ENCODE measurements at regions not wholly inside any gene's neighbourhood (a gene's known extent, or its start where the extent isn't known, plus 50 kb on each side); places are given as distances from the start of the nearest gene placed in this dataset.

GRCh38 chr12:126830778-126831680 lies 1435.9 kb upstream of the TMEM132C start:
- no peak for DNase-seq (ENCODE audit: low read depth, low spot score)
- CTCF ChIA-PET, result no interaction called here
- no peak overlapping the region for H3K4me3 ChIP-seq (ENCODE audit: low read depth, low read length)
- POLR2A ChIA-PET, result no interaction called here
- no peak for TF ChIP-seq CTCF (IDR thresholded peaks at IDR 0.05; ENCODE audit: insufficient read depth, low read length, missing control alignments)

- TF ChIP-seq CTCF (IDR thresholded peaks at IDR 0.05; ENCODE audit: insufficient read depth, low read length, missing control alignments), result no peak
- CTCF ChIA-PET, result no interaction called here
- POLR2A ChIA-PET, result no interaction called here
- DNase-seq (ENCODE audit: low read depth, low spot score), result no peak
- no peak overlapping the region for H3K4me3 ChIP-seq (ENCODE audit: low read depth, low read length)
Measured at GRCh38 chr12:126837697-126838096, 1429.3 kb upstream of the TMEM132C start.

DNA sequence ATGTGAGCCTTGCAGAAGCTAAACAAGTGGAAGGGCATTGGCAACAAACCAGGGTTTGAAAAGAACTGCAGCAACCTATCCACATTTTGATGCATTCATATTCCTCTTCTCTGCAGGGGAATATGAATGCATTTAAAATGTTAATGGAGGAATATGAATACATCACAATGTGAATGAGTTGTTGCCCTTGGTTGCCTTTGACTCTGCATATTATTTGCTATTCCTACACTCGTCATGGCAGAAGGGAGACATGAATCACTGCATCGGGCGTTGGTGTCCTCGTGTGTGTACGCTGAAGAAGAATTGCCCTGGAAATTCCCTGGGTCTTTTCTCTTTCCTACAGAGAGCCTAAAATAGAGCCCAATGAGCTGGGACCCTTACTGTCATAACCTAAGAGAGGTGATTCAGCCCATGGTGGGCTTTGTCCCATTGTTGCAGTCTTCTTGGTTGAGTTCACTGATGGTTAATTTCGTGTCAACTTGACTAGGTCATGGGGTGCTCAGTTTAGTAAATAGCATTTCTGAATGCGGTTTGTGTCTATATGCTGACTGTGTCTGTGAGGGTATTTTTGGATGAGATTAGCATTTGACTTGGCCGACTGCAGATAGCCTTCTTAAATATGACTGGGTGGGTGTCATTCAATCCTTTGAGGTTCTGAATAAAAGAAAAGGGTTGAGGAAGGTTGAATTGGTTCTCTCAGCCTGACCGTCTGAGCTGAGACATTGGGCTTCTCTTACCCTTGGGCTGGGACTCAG lies 1422.9 kb upstream of the TMEM132C start:
- TF ChIP-seq CTCF (IDR thresholded peaks at IDR 0.05; ENCODE audit: insufficient read depth, low read length, missing control alignments), result no peak
- CTCF ChIA-PET, result no interaction called here

DNA sequence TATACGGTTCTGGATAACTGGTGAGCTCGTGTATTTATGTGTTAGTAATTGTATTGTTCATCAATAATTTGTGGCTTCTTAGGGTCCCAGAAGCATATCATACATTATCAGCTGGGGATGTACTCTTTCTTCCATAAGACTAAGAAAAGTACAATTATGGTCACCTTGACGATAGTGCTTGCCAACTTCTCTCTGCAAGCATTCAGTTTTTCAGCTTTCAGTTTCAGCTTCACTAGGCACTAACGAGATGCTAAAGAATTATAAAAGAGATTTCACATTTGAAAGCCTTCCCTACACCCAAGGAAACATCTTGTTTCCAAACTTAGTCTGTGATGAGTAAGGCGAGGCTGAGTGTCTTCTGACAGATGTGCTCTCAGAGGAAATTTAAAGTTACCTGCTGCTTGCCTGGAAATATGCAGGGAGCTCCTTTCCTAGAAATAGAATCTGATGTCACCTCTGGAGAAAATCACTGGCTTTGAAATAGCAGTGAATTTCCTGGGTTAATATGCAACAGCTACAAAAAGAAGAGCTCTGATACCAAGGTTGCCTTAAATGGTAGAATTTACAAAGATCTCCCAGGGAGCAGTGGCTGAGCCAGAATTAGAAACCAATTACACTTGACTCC lies 1419.9 kb upstream of the TMEM132C start:
- H3K4me3 ChIP-seq (ENCODE audit: low read depth, low read length), result no peak overlapping the region
- no peak for DNase-seq (ENCODE audit: low read depth, low spot score)
- ChIA-PET POLR2A (no interaction called here), CTCF (no interaction called here)
- no peak for TF ChIP-seq CTCF (IDR thresholded peaks at IDR 0.05; ENCODE audit: insufficient read depth, low read length, missing control alignments)

More for the DNA sequence above, 1422.9 kb upstream of the TMEM132C start:
- POLR2A ChIA-PET, result no interaction called here
- DNase-seq (ENCODE audit: low read depth, low spot score), result no peak
- no peak overlapping the region for H3K4me3 ChIP-seq (ENCODE audit: low read depth, low read length)

DNA sequence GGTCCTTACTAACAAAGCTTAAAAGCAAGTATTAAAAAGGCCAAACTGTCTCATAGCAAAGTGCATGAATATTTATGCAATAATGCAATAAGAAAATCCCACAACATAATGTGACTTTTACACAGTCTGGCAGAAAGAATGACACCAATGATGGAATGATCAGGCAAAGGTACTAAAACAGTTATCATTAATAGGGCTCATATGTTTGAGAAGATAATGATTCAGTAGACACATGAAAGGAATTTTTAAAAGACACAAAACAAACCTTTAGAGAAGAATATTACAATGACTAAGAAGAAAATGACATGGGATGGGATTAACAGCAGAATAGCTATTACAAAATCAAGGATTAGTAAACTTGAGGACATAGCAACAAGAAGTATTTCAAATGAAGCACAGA lies 1411.2 kb upstream of the TMEM132C start:
- TF ChIP-seq CTCF (IDR thresholded peaks at IDR 0.05; ENCODE audit: insufficient read depth, low read length, missing control alignments), result no peak
- no peak for DNase-seq (ENCODE audit: low read depth, low spot score)
- POLR2A ChIA-PET, result no interaction called here

DNA sequence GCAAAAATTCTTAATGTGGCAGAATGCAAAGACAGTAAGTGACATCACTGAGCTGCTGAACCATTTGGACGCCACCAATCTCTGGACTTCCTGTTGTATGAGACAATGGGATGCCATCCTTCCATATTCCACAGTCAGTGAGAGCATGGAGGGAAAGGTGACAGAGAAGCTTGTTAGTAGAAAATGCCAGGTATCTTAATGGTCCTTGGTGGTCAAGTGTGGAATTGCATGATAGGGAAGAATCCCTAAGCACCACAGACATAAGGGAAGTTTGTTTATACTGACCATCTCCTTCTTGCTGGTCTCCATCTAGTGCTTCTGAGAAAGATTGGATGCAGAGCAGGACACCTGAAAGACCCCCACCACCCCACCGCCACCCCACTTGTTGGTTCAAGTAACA lies 1410.0 kb upstream of the TMEM132C start:
- ChIA-PET CTCF (no interaction called here), POLR2A (no interaction called here)
- no peak for TF ChIP-seq CTCF (IDR thresholded peaks at IDR 0.05; ENCODE audit: insufficient read depth, low read length, missing control alignments)
- no peak overlapping the region for H3K4me3 ChIP-seq (ENCODE audit: low read depth, low read length)
- no peak for DNase-seq (ENCODE audit: low read depth, low spot score)

More for the DNA sequence above, 1411.2 kb upstream of the TMEM132C start:
- H3K4me3 ChIP-seq (ENCODE audit: low read depth, low read length), result no peak overlapping the region
- CTCF ChIA-PET, result no interaction called here
